Activated naive CD4-positive, alpha-beta T cell treated with Interleukin-2 at 50 U/mL for 16 hours (primary cell): ENCODE measurements at regions not wholly inside any gene's neighbourhood (a gene's known extent, or its start where the extent isn't known, plus 50 kb on each side); places are given as distances from the start of the nearest gene placed in this dataset.
A peak's percentile ranks its signal among the peaks of the same experiment; 100 is the strongest.
"Not testable (repeated sequence)": the region's sequence is repeated elsewhere in the genome, so short reads cannot be mapped to it uniquely, and the experiment has no call there.

Source experiments
- DNase-seq: peaks from one replicate; pipeline ENCODE4 v3.0.0-alpha.2; 2020

GRCh38 chr4:83213640-83214039 lies 71.0 kb downstream of the COQ2 start:
- no peak for DNase-seq

DNA sequence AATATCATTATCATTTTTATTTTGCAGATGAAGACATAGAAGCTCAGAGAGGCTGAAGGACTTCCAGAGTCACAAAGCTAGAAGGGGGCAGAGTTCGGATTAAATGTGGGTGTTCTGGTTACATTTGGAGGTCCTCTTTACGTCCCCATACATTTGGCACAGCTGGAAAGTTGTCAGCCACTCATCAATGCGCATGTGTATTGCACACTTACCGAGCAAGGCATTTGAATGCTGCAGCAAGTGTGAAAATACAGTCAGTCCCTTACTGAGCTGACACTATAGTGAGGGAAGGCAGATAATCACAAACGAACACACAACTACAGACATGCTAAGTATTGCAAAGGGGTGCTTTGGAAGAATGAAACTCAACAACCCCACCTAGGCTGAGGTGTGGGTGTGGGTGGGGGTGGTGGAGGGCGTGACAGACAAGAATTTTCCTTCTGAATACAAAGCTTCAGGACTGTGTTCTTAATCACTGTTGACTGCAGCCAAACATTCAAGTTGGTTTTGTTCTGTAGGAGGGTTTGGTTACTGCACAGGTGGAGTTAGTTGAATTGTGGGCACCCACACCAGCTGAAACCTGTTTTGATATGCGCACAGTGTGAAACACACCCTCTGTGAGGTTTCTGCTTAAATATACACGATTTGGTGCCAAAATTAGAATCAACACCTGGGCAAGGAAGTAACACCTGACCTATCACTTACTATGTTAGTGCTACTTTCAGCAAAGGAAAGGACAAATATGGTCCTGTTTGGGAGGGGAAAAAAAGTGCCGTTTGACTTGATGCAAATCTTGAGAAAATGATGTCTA lies 72.4 kb downstream of the COQ2 start:
- DNase-seq = peak; percentile 55

GRCh38 chr4:83209419-83209818 lies 75.2 kb downstream of the COQ2 start:
- no peak for DNase-seq

- DNase-seq = no peak
Observed at GRCh38 chr4:83208371-83209365, 75.9 kb downstream of the COQ2 start.

GRCh38 chr4:83207497-83208101 lies 77.0 kb downstream of the COQ2 start:
- DNase-seq = no peak

DNA sequence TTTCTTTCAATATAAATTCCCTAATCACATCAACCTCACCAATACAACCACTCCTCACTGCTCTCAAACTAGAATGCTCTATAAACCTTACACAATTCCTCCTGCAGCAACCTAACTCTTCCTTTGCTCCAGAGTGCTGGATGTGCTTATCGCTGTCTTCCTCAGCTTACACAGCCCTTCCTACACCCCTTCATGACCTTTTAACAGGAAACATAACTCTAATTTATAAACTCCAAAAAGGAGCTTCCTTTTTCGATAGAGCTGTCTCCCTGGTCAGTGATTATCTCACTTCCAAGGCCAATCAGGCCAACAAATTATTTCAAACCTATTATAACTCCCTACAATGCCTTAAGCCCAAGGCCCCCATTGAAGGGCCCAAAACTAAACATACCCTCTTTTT lies 78.8 kb downstream of the COQ2 start:
- DNase-seq = no peak

- DNase-seq = no peak
Observed at GRCh38 chr4:83204731-83205130, 79.9 kb downstream of the COQ2 start.

GRCh38 chr4:83201761-83202160 lies 82.8 kb downstream of the COQ2 start:
- no peak for DNase-seq

- no peak for DNase-seq
Observed at GRCh38 chr4:83197555-83198235, 83.2 kb upstream of the PLAC8 start.

GRCh38 chr4:83196921-83197320 lies 82.4 kb upstream of the PLAC8 start:
- no peak for DNase-seq

DNA sequence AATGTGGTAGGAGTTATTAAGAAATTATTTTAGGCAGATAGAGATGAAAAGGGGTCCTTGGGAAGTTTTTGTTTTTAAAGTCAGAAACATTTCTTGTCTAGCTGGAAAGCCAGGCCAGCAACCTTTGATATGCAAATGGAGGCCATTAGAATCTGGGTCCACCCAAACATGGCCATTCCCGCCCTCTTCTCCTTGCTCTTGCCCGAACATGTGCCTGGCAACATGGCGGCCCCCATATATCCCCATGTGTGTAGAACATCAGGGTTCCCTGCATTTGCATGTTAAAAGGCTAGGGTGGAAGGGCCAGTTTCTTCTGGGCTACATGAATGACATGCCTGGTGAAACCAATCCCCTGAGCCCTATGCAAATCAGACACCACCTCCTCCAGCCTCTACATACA lies 80.7 kb upstream of the PLAC8 start:
- no peak for DNase-seq

- DNase-seq = not testable (repeated sequence)
Observed at GRCh38 chr4:83194588-83194987, 80.1 kb upstream of the PLAC8 start.

- no peak for DNase-seq
Observed at GRCh38 chr4:83192634-83193033, 78.1 kb upstream of the PLAC8 start.

GRCh38 chr4:83191026-83191425 lies 76.5 kb upstream of the PLAC8 start:
- no peak for DNase-seq

DNA sequence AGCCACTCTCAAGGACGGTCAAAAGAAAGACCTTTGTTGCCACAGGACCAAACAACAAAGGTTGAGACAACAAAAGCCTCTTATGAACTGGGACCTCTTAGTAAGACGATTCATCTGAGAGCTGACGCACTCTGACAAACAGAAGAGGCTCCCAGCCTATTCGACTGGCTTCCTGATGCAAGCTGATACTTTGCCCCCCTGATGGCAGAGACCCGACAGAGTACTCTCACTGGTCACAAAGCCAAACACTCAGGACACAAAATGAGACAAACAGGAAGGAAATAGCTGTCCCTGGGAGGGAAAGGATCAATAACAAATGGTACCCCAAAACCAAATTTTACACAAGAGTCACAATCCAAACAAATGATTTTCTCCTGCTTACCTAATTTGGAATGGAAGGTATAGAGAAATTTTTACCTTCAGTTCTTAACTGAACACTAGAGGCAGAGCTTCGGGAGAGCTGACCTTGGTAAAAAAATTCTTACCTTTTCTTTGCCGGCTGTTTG lies 75.2 kb upstream of the PLAC8 start:
- no peak for DNase-seq

DNA sequence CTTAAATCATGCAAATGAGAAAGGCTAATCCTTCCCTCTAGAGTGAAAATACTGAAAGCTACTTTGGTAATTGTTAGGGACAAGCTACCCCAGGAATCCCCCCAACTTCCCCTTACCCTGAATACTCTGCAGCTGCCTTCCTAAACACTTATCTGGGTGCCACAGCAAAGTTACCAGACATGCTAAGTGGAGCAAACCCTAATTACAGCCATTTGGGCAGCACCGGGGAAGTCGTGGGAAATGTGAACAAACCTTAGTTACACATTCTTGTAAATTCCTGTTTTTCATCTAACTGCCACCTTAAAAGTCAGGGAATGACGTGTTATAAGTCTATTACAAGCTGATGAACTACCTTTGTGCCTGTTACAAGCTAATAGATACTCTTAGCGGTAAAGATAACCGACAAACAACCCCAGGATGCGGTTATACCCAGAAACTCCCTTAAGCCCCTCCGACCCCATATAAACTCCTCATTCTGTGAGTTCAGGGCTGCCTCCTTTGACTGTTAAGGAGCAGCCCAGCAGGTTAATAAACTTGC lies 66.0 kb upstream of the PLAC8 start:
- no peak for DNase-seq

GRCh38 chr4:83179205-83179604 lies 64.7 kb upstream of the PLAC8 start:
- no peak for DNase-seq

DNA sequence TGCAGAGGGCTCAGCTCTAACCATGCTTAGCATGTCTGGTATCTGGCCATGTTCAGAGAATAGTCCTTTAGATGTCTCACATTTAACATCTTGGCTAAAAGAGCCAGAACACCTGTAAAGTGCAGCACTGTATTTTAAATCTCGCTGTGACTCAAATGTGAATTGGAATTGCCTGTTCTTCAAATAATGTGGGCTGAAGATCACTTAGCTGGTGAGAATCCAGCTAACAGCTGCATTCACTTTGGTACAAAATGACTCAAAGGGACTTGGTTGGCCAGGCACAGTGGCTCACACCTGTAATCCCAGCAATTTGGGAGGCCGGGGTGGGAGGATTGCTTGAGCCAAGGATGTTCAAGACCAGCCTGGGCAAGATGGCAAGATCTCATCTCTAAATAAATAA lies 63.5 kb upstream of the PLAC8 start:
- no peak for DNase-seq

DNA sequence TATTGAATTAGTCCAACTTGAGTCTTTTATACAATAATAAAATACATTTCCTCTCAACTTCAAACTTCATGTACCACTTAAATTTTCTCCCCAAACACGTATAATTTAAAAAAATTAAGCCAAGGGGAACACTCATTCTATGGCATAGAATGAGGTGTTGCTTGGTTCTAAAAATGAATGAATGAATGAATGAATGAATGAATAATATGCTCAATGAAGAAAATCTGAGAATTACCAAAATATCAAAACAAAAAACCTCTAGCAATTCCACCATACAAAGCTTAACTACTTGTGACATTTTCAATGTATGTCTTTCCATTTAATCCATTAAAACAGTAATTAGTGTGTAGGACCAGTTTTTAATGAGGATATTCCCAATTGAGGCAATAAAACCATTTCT lies 62.7 kb upstream of the PLAC8 start:
- no peak for DNase-seq

- no peak for DNase-seq
Observed at GRCh38 chr4:83174844-83175414, 60.4 kb upstream of the PLAC8 start.

GRCh38 chr4:83172371-83172770 lies 57.8 kb upstream of the PLAC8 start:
- DNase-seq = no peak

DNA sequence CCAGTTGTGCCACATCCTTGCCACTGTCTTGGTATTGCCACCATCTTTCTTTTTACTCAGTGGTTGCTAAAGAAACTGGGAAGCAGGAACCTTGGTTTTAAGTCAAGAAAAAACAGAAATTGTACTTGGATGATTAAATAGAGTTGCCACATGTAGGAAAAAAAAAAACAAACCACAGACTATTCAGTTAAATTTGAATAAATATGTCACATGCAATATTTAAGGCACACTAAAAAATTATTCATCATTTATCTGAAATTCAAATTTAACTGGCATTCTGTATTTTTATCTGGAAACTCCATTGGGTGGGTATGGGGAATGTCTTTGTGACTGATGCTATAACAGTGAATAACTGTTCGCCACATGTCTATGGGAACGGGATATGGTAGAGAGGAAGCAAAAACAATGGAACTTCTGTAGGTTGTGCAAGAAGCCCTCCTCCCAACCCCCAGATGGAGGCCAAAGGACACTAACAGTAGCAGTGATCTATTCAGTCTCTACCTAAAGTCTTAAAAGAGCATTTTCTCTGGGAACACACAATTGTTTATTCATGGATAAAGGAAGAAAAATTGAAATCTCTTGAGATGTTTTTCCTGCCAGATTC lies 57.0 kb upstream of the PLAC8 start:
- no peak for DNase-seq
